Progenitor cell of endocrine pancreas (in vitro differentiated cells): ENCODE measurements at regions not wholly inside any gene's neighbourhood (a gene's known extent, or its start where the extent isn't known, plus 50 kb on each side); places are given as distances from the start of the nearest gene placed in this dataset.

Source experiments
- DNase-seq: peaks from one replicate; pipeline ENCODE4 v3.0.0; 2021; ENCODE audit warnings: low spot score; ENCODE audit not compliant: unreplicated experiment
- H3K27ac Mint-ChIP-seq: 2 replicates; pipeline ENCODE4 v1.8.0; 2021; ENCODE audit warnings: mild to moderate bottlenecking, moderate library complexity, mixed read lengths
- H3K27me3 Mint-ChIP-seq: 2 replicates; pipeline ENCODE4 v1.8.0; 2021; ENCODE audit warnings: mixed read lengths
- H3K36me3 Mint-ChIP-seq: 2 replicates; pipeline ENCODE4 v1.8.0; 2022; ENCODE audit warnings: mixed read lengths; ENCODE audit not compliant: insufficient read depth
- H3K4me1 Mint-ChIP-seq: 2 replicates; pipeline ENCODE4 v1.8.0; 2021; ENCODE audit warnings: low read depth, mixed read lengths
- H3K4me3 Mint-ChIP-seq: 2 replicates; pipeline ENCODE4 v1.8.0; 2021; ENCODE audit warnings: low read depth, mild to moderate bottlenecking, moderate library complexity, mixed read lengths
- H3K9me3 Mint-ChIP-seq: 2 replicates; pipeline ENCODE4 v1.8.0; 2021; ENCODE audit warnings: low read depth, mixed read lengths
- CTCF ChIP-seq: fragments of 200-600 bp; sonication (generic); IDR thresholded peaks from one replicate; pipeline ENCODE4 v1.5.0; 2021; ENCODE audit warnings: antibody characterized with exemption, mild to moderate bottlenecking; ENCODE audit not compliant: unreplicated experiment

- Mint-ChIP-seq H3K36me3 (peaks cover 4% of the 10 kb centered on the region), H3K4me3 (no peak overlapping the region), H3K4me1 (no peaks in the 10 kb centered on the region), H3K27me3 (no peaks in the 10 kb centered on the region), H3K9me3 (no peaks in the 10 kb centered on the region), H3K27ac (no peak overlapping the region)
- TF ChIP-seq CTCF: no peak
- no peak for DNase-seq
These were observed 51.1 kb upstream of the ROPN1 start for GRCh38 chr3:124043023-124043422.

- DNase-seq: no peak
- Mint-ChIP-seq H3K4me3 (no peak overlapping the region), H3K27me3 (no peaks in the 10 kb centered on the region), H3K9me3 (no peaks in the 10 kb centered on the region), H3K4me1 (no peaks in the 10 kb centered on the region), H3K36me3 (peaks cover 4% of the 10 kb centered on the region), H3K27ac (no peak overlapping the region)
- TF ChIP-seq CTCF: no peak
These were observed 53.0 kb upstream of the ROPN1 start for GRCh38 chr3:124044956-124045355.

GRCh38 chr3:124048967-124049798 is 57.3 kb upstream of the ROPN1 start:
- no peak for DNase-seq
- Mint-ChIP-seq H3K4me3 (no peak overlapping the region), H3K36me3 (peaks cover 4% of the 10 kb centered on the region), H3K4me1 (peaks cover 2% of the 10 kb centered on the region), H3K27ac (no peak overlapping the region), H3K9me3 (no peaks in the 10 kb centered on the region), H3K27me3 (no peaks in the 10 kb centered on the region)
- TF ChIP-seq CTCF: no peak

- peaks cover 15% of the 10 kb centered on the region for H3K4me1 Mint-ChIP-seq
- no peak overlapping the region for H3K4me3 Mint-ChIP-seq
- no peaks in the 10 kb centered on the region for H3K27me3 Mint-ChIP-seq
- no peak for TF ChIP-seq CTCF
- no peak for DNase-seq
- no peak overlapping the region for H3K27ac Mint-ChIP-seq
- peaks cover 1% of the 10 kb centered on the region for H3K36me3 Mint-ChIP-seq
- H3K9me3 Mint-ChIP-seq: no peaks in the 10 kb centered on the region
These were observed 59.7 kb upstream of the ROPN1 start for GRCh38 chr3:124051636-124052035.

GRCh38 chr3:124053871-124054270 is 61.9 kb upstream of the ROPN1 start:
- H3K27me3 Mint-ChIP-seq: no peaks in the 10 kb centered on the region
- H3K4me3 Mint-ChIP-seq: no peak overlapping the region
- H3K4me1 Mint-ChIP-seq: peaks cover 25% of the 10 kb centered on the region
- DNase-seq: no peak
- TF ChIP-seq CTCF: no peak
- no peak overlapping the region for H3K27ac Mint-ChIP-seq
- peaks cover 9% of the 10 kb centered on the region for H3K36me3 Mint-ChIP-seq
- H3K9me3 Mint-ChIP-seq: peaks cover 8% of the 10 kb centered on the region
